K562 (cell line): ENCODE measurements at regions not wholly inside any gene's neighbourhood (a gene's known extent, or its start where the extent isn't known, plus 50 kb on each side); places are given as distances from the start of the nearest gene placed in this dataset.

Source experiments
- ATAC-seq: fragments of 200-7000 bp; cut with Tn5 transposase; 3 replicates; pipeline ENCODE4 v1.9.1; 2020; ENCODE audit warnings: moderate library complexity
- BruUV-seq: library from RNA; stranded (reverse); fragments of 400-500 nt; replicated peaks from 2 replicates; lab custom pipeline; 2021; lab: Mats Ljungman, UMichigan
- CTCF ChIA-PET: fragments of 300-600 bp; formaldehyde crosslinking; extraction: SDS; loops from one replicate; lab custom pipeline; 2021; ENCODE audit warnings: low intra/inter-chr PET ratio; lab: Yijun Ruan, JAX
- POLR2A ChIA-PET: fragments of 300-600, 350-650 bp; sonication (Branson Sonifier 250); formaldehyde crosslinking; extraction: SDS; loops from one replicate; lab custom pipeline; 2021; ENCODE audit warnings: antibody characterized with exemption, inconsistent platforms; lab: Yijun Ruan, JAX
- DNase-seq, 4 experiments: peaks; one replicate each; pipeline versions ENCODE4 v3.0.0 to v3.0.0-alpha.2; 2011 to 2018; ENCODE audit warnings: low spot score in 3 of 4, mixed read lengths in 3 of 4; ENCODE audit errors: extremely low read depth in 1 of 4
- FAIRE-seq: peaks from 2 replicates; lab custom pipeline; 2011; peaks lifted over from hg19 to GRCh38; lab: Jason Lieb, UNC
- H2AFZ ChIP-seq: 2 replicates; pipeline ENCODE4 v1.6.0; 2011; ENCODE audit warnings: low read depth, low read length, control low read depth, inconsistent platforms
- H3K27ac ChIP-seq: fragments of 200-600 bp; 3 replicates; pipeline ENCODE4 v1.8.0; 2011; ENCODE audit warnings: low read depth, mild to moderate bottlenecking, control low read depth, inconsistent platforms, low read length, moderate library complexity, mixed read lengths; ENCODE audit errors: extremely low read depth
- H3K27me3 ChIP-seq, 2 experiments: fragments of 300-600 bp in 1 of 2; 2 replicates in 1 of 2; 3 replicates in 1 of 2; pipeline versions ENCODE4 v1.6.0 to v1.8.0; 2011; ENCODE audit warnings: inconsistent platforms in 2 of 2, low read length in 2 of 2, mild to moderate bottlenecking in 1 of 2, mixed read lengths in 1 of 2, moderate library complexity in 1 of 2; ENCODE audit not compliant: control insufficient read depth in 2 of 2, insufficient read depth in 2 of 2
- H3K36me3 ChIP-seq: fragments of 300-600 bp; 3 replicates; pipeline ENCODE4 v1.8.0; 2011; ENCODE audit warnings: mild to moderate bottlenecking, low read length, inconsistent platforms; ENCODE audit not compliant: control insufficient read depth, insufficient read depth
- H3K4me1 ChIP-seq, 2 experiments: fragments of 200-600 bp in 1 of 2; replicated peaks in 1 of 2; 2 replicates in 1 of 2; 3 replicates in 1 of 2; pipeline versions ENCODE4 v1.5.1 to v1.8.0; 2011; ENCODE audit warnings: inconsistent platforms in 2 of 2, low read length in 2 of 2, mild to moderate bottlenecking in 1 of 2, mixed read lengths in 1 of 2, moderate library complexity in 1 of 2; ENCODE audit not compliant: control insufficient read depth in 2 of 2, insufficient read depth in 2 of 2
- H3K4me2 ChIP-seq: 2 replicates; pipeline ENCODE4 v1.6.1; 2011; ENCODE audit warnings: low read length, control low read depth, inconsistent platforms, mixed read lengths; ENCODE audit not compliant: insufficient read depth
- H3K4me3 ChIP-seq: fragments of 200-600 bp; sonication (generic), shearing (Covaris generic); 2 replicates; pipeline ENCODE4 v1.5.1; 2016; ENCODE audit warnings: control low read depth, inconsistent platforms
- H3K79me2 ChIP-seq: fragments of 200-600 bp; 3 replicates; pipeline ENCODE4 v1.8.0; 2011; ENCODE audit warnings: low read length, inconsistent platforms; ENCODE audit not compliant: control insufficient read depth, insufficient read depth
- H3K9ac ChIP-seq, 2 experiments: 2 replicates each; pipeline versions ENCODE4 v1.6.0 to v1.6.1; 2011; ENCODE audit warnings: low read depth in 2 of 2, low read length in 2 of 2, control low read depth in 1 of 2, inconsistent platforms in 1 of 2, mild to moderate bottlenecking in 1 of 2, mixed read lengths in 1 of 2; ENCODE audit not compliant: insufficient read depth in 1 of 2
- H3K9me1 ChIP-seq: one replicate; pipeline ENCODE4 v1.6.0; 2011; ENCODE audit warnings: inconsistent platforms, mild to moderate bottlenecking, low read length, moderate library complexity; ENCODE audit not compliant: control insufficient read depth, insufficient read depth
- H3K9me3 ChIP-seq: replicated peaks from 2 replicates; pipeline ENCODE4 v1.5.1; 2011; ENCODE audit warnings: low read depth, low read length, inconsistent platforms; ENCODE audit not compliant: control insufficient read depth, insufficient read depth
- H4K20me1 ChIP-seq: replicated peaks from 2 replicates; pipeline ENCODE4 v1.6.1; 2011; ENCODE audit warnings: low read length, inconsistent platforms, mixed read lengths; ENCODE audit not compliant: control insufficient read depth, insufficient read depth
- CCAR2 ChIP-seq: fragments of 200-400 bp; formaldehyde crosslinking; IDR thresholded peaks from 2 replicates; pipeline ENCODE4 v1.6.1; 2017; ENCODE audit warnings: mild to moderate bottlenecking, low read depth, low read length
- CHD1 ChIP-seq: fragments of 200-600 bp; sonication (generic); IDR thresholded peaks from one replicate; pipeline ENCODE4 v1.6.1; 2012; ENCODE audit warnings: mild to moderate bottlenecking, moderate library complexity, low read length, inconsistent platforms
- CREB3 ChIP-seq: fragments of 450-650 bp; conservative IDR thresholded peaks from 2 replicates; pipeline ENCODE4 v1.6.1; 2016; ENCODE audit warnings: missing genetic modification characterization, low read depth, mild to moderate bottlenecking, missing compliant biosample characterization, moderate library complexity
- FUS ChIP-seq: fragments of 200-400 bp; formaldehyde crosslinking; optimal IDR thresholded peaks from 2 replicates; pipeline ENCODE3; 2017; ENCODE audit warnings: low read depth, low read length
- HDAC3 ChIP-seq: fragments of 450-650 bp; IDR thresholded peaks from 2 replicates; pipeline ENCODE4 v1.6.1; 2018; ENCODE audit warnings: borderline replicate concordance, mild to moderate bottlenecking, moderate library complexity; ENCODE audit not compliant: partially characterized antibody
- HMBOX1 ChIP-seq: sonication (generic); IDR thresholded peaks from 2 replicates; pipeline ENCODE4 v1.6.1; 2016
- PCBP2 ChIP-seq: fragments of 200-400 bp; formaldehyde crosslinking; IDR thresholded peaks from 2 replicates; pipeline ENCODE4 v1.6.1; 2018; ENCODE audit warnings: low read length, low read depth, mild to moderate bottlenecking, moderate library complexity; ENCODE audit not compliant: poor library complexity, severe bottlenecking
- PHB2 ChIP-seq: fragments of 450-650 bp; IDR thresholded peaks from 2 replicates; pipeline ENCODE4 v1.6.1; 2017; ENCODE audit warnings: low read depth
- RBM34 ChIP-seq: fragments of 200-400 bp; formaldehyde crosslinking; IDR thresholded peaks from 2 replicates; pipeline ENCODE4 v1.6.1; 2018; ENCODE audit warnings: low read length, borderline replicate concordance; ENCODE audit not compliant: insufficient read depth
- RREB1 ChIP-seq: fragments of 250-450 bp; sonication (Bioruptor Pico); IDR thresholded peaks from 2 replicates; pipeline ENCODE4 v1.4.0; 2020
- SIX5 ChIP-seq, 2 experiments: IDR thresholded peaks; 2 replicates each; pipeline ENCODE4 v1.6.1; 2011; ENCODE audit warnings: low read length in 2 of 2, borderline replicate concordance in 1 of 2, low read depth in 1 of 2, mild to moderate bottlenecking in 1 of 2, moderate library complexity in 1 of 2; ENCODE audit not compliant: insufficient read depth in 1 of 2
- STAT6 ChIP-seq: sonication (generic); formaldehyde crosslinking; IDR thresholded peaks from 2 replicates; pipeline ENCODE4 v1.8.1; 2023; ENCODE audit warnings: mild to moderate bottlenecking, missing genetic modification reagents
- ZNF217 ChIP-seq: sonication (generic); formaldehyde crosslinking; IDR thresholded peaks from 2 replicates; pipeline ENCODE4 v1.8.0; 2022; ENCODE audit warnings: mild to moderate bottlenecking, missing genetic modification reagents
- in situ Hi-C: fragments of 300-500 bp; cut with MboI; formaldehyde crosslinking; loops from 4 replicates; pipeline ENCODE4 v1.15.0; 2018; ENCODE audit warnings: inconsistent platforms, mixed read lengths
- intact Hi-C: fragments of 100-400 bp; cut with micrococcal nuclease; formaldehyde crosslinking; loops from 2 replicates; pipeline ENCODE4 v1.14.2; 2022

- no TSS peak for BruUV-seq
- H3K79me2 ChIP-seq: no peaks in the 10 kb centered on the region
- H3K27me3 ChIP-seq: no peaks in the 10 kb centered on the region
- H3K4me3 ChIP-seq: no peak overlapping the region
- no peak overlapping the region for H3K4me2 ChIP-seq
- intact Hi-C loops: no loop called here
- FAIRE-seq (no peak), DNase-seq (no peak), ATAC-seq (no peak)
- in situ Hi-C loops: no loop called here
- H3K9ac ChIP-seq: no peak overlapping the region
- H2AFZ ChIP-seq: no peak overlapping the region
- POLR2A ChIA-PET: no interaction called here
- no peaks in the 10 kb centered on the region; the same call in 1 of the 2 replicates for H3K9me3 ChIP-seq
- no peak overlapping the region for H3K27ac ChIP-seq
- H3K9me1 ChIP-seq: no peaks in the 10 kb centered on the region
- CTCF ChIA-PET: no interaction called here
- H3K4me1 ChIP-seq: no peaks in the 10 kb centered on the region
- H3K36me3 ChIP-seq: no peaks in the 10 kb centered on the region
- no peaks in the 10 kb centered on the region for H4K20me1 ChIP-seq
- TF ChIP-seq CCAR2 (no peak), RBM34 (no peak), PCBP2 (no peak), FUS (no peak), PHB2 (no peak), RREB1 (no peak), CHD1 (no peak), STAT6 (CRISPR knock-in tag) (no peak), CREB3 (tag) (no peak), HDAC3 (no peak), ZNF217 (CRISPR knock-in tag) (no peak), HMBOX1 (no peak), SIX5 (IDR thresholded peaks at IDR 0.05; ENCODE audit: borderline replicate concordance in 1 of 2, insufficient read depth in 1 of 2, low read depth in 1 of 2, low read length in 2 of 2) (no peak)
These were observed 445.7 kb upstream of the CHORDC1 start for GRCh38 chr11:90668502-90668901.
